ENCODE measurements at regions not wholly inside any gene's neighbourhood (a gene's known extent, or its start where the extent isn't known, plus 50 kb on each side); places are given as distances from the start of the nearest gene placed in this dataset.

DNA sequence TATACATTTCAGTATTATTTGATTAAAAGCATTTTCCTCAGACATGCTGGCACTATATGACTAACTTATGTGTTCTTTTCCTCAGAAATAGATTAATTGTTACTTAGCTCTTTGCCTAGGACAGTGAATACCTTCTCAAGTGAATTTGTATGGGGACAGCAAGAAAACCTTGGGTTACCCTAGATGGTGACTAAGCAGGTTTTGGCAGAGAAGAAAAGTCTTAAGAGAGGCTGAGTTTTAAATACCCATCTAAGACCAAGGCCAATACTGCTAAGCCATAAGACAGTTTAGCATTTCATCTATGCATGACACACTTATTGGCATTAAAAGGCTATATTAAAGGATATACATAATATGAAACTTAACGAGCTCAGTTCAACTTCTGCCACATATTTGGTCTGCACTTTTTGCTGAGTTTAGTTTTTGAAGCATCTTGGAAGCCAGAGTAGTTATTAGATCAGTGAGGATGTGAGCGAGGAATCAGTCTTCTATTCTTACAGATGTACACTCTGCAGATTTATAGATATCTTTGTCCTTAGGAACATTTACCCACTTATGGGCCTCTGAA, 54.6 kb upstream of the FAM3C start:
- DNase-seq (ENCODE audit: low read depth in 3 of 3): no peak

DNA sequence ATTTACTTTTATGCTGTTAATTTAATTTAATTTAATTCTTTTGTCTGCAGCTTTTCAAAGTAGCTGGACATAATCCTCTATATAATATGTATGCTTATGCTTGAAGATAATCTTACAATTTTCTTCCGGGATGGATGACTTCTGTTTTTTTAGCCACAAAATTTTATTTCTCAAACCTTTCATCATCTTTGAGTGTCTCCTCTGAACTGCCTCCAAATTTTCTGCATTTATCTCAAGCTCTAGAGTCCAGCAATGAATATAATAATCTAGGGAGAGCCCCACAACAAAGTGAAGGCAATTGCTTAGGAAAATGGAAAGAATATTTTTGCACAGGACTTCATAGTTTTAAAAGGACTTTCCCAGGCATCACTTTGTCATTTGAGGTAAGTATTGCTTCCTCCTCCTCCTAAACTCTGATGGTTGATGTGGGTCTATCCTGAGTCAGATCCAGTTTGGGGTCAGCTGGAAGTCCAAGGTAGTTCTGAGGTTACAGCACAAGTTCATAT, 53.7 kb upstream of the FAM3C start:
- DNase-seq (ENCODE audit: low read depth in 3 of 3): no peak

DNA sequence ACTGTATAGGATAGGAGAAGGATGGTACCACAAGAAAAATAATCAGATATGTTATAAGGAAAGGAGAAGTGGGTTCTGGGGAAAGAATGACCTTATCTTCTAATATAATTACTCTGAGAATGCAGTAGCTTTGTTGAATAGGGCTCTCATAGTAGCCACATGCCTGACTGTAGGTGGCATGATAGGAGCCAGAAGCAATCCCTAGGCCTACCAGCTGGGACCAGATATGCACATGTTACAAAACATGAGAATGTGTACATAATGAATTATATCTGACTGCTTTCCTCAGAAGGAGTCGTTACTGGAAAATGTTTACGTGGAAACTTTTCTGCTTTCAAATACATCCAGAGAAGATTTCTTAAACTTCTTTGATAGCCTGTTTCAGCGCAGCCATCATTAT, 53.2 kb upstream of the FAM3C start:
- no peak for DNase-seq (ENCODE audit: low read depth in 3 of 3)

DNA sequence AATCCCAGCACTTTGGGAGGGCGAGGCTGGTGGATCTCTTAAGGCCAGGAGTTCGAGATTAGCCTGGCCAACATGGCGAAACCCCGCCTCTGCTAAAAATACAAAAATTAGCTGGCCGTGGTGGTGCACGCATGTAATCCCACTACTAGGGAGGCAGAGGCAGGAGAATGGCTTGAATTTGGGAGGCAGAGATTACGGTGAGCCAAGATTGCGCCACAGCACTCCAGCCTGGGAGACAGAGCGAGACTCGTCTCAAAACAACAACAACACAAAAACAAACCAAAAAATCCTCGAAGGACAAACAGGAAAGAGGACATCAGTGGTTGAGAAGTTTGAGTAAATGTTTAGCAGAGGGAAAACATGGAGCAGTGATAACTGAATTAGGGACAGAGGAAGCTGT, 52.3 kb upstream of the FAM3C start:
- DNase-seq (ENCODE audit: low read depth in 3 of 3): no peak

DNA sequence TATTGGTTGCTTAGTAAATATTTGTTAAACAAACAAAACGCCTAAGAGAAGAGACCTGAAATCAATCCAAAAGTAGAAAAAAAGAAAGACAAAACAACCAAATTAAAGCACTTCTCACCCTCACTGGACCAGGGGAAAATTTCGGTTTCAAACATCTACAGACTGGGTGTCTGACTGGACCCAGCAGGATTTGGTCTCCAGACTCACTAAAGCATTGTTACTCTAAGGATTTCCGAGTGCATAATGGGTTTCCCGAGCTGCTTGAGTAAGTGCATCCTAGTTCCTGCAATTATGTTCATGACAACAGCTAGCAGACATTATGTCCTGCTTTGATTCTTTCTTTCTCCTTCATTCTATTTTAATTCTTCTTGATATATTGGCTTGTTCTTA, 51.8 kb upstream of the FAM3C start:
- no peak for DNase-seq (ENCODE audit: low read depth in 3 of 3)

DNA sequence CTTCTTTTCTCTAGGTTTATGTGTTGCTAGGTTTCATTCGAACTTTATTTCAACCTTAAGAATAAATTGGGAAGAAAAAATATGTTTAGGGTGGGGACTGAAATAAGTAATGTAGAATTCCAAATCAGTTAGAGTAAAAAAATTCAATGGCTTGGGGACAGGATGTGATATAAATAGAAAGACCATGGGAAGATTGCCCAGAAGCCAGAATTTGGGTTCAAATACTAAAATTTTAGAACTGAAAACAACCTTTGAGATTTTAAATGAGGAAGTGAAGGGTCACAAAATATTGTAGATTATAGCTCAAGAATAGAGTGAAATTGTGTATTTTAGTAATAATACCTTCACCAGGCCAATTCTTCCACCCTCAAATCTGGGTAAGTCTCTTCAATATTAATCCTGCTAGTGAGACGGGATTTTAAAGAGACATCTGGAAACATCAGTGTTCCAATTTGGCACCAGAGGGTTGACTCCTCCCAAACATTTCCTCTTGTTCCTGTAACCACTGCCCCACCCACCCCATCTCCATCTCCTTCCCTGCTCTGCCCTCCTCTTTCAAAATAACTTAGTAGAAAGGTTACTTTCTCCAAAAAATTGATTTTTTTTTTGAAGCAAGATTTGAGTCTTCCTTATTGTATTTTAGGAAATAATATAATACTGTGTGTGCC, 51.3 kb upstream of the FAM3C start:
- no peak for DNase-seq (ENCODE audit: low read depth in 3 of 3)

DNA sequence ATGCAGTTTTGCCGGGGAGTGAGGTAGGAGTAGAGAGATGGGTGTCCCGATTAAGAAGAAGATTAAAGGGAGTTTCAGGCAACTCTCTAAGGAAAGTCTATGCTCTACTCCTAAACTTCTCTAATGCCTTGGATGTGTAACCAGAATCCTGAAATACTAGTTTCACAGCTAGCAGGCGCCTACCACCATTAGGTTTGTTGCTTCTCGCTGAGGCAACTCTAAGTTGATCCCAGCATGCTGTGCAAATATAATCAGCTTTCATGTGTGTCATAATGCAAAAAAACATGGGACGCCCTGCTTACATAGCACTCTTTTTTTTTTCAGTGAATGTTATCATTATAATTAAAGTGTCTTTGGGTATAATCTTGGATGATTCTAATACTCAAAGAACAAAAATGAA, 50.4 kb upstream of the FAM3C start:
- no peak for DNase-seq (ENCODE audit: low read depth in 3 of 3)
